GM19463 (cell line): ENCODE measurements at regions not wholly inside any gene's neighbourhood (a gene's known extent, or its start where the extent isn't known, plus 50 kb on each side); places are given as distances from the start of the nearest gene placed in this dataset.
"Not testable (repeated sequence)": the region's sequence is repeated elsewhere in the genome, so short reads cannot be mapped to it uniquely, and the experiment has no call there.

Source experiments
- ATAC-seq: cut with Tn5 transposase; IDR thresholded peaks from one replicate; pipeline ENCODE4 v1.9.1; 2021; ENCODE audit warnings: mild to moderate bottlenecking, moderate library complexity; ENCODE audit not compliant: unreplicated experiment

GRCh38 chr10:18866852-18867251, 181.7 kb upstream of the MALRD1 start:
- no peak for ATAC-seq

GRCh38 chr10:18868919-18869318, 179.7 kb upstream of the MALRD1 start:
- no peak for ATAC-seq

GRCh38 chr10:18875477-18875876, 173.1 kb upstream of the MALRD1 start:
- ATAC-seq: no peak

GRCh38 chr10:18879284-18879683, 169.3 kb upstream of the MALRD1 start:
- ATAC-seq: no peak

GRCh38 chr10:18880530-18880929, 168.1 kb upstream of the MALRD1 start:
- no peak for ATAC-seq

- no peak for ATAC-seq
Observed at GRCh38 chr10:18886102-18886501, 162.5 kb upstream of the MALRD1 start.

- ATAC-seq: no peak
Observed at GRCh38 chr10:18906636-18907035, 142.0 kb upstream of the MALRD1 start.

GRCh38 chr10:18917431-18917830, 131.2 kb upstream of the MALRD1 start:
- ATAC-seq: not testable (repeated sequence)

- ATAC-seq: no peak
Observed at GRCh38 chr10:18918532-18918931, 130.1 kb upstream of the MALRD1 start.

- no peak for ATAC-seq
Observed at GRCh38 chr10:18949391-18949790, 99.2 kb upstream of the MALRD1 start.

- ATAC-seq: not testable (repeated sequence)
Observed at GRCh38 chr10:18951072-18951823, 97.4 kb upstream of the MALRD1 start.

GRCh38 chr10:18955061-18955460, 93.5 kb upstream of the MALRD1 start:
- no peak for ATAC-seq

GRCh38 chr10:18959369-18959768, 89.2 kb upstream of the MALRD1 start:
- ATAC-seq: no peak

- no peak for ATAC-seq
Observed at GRCh38 chr10:18960466-18961079, 88.0 kb upstream of the MALRD1 start.

- no peak for ATAC-seq
Observed at GRCh38 chr10:18968159-18968558, 80.4 kb upstream of the MALRD1 start.

GRCh38 chr10:18976696-18977251, 71.8 kb upstream of the MALRD1 start:
- no peak for ATAC-seq

GRCh38 chr10:18980089-18980629, 68.4 kb upstream of the MALRD1 start:
- no peak for ATAC-seq

- ATAC-seq: no peak
Observed at GRCh38 chr10:18984531-18984930, 64.1 kb upstream of the MALRD1 start.

GRCh38 chr10:18988338-18988737, 60.3 kb upstream of the MALRD1 start:
- ATAC-seq: no peak
